Body of pancreas (tissue), 4 donors: ENCODE measurements at regions not wholly inside any gene's neighbourhood (a gene's known extent, or its start where the extent isn't known, plus 50 kb on each side); places are given as distances from the start of the nearest gene placed in this dataset.

Source experiments
- CTCF ChIP-seq, 7 experiments: fragments of 450-650 bp in 4 of 7; fragments of 200-600 bp in 3 of 7; sonication (generic) in 3 of 7; IDR thresholded peaks; one replicate each; pipeline ENCODE4 v1.5.1; 2016 to 2019; ENCODE audit warnings: antibody characterized with exemption in 7 of 7
- POLR2A ChIP-seq, 3 donors: fragments of 450-650 bp; IDR thresholded peaks; one replicate each; pipeline ENCODE4 v1.6.1; 2016; ENCODE audit warnings: antibody characterized with exemption in 3 of 3, mild to moderate bottlenecking in 2 of 3

GRCh38 chr9:78468974-78469576 lies 172.2 kb downstream of the PSAT1 start:
- TF ChIP-seq CTCF (IDR thresholded peaks at IDR 0.05) (no peak), POLR2A (IDR thresholded peaks at IDR 0.05) (no peak)
